ENCODE measurements at regions not wholly inside any gene's neighbourhood (a gene's known extent, or its start where the extent isn't known, plus 50 kb on each side); places are given as distances from the start of the nearest gene placed in this dataset.

DNA sequence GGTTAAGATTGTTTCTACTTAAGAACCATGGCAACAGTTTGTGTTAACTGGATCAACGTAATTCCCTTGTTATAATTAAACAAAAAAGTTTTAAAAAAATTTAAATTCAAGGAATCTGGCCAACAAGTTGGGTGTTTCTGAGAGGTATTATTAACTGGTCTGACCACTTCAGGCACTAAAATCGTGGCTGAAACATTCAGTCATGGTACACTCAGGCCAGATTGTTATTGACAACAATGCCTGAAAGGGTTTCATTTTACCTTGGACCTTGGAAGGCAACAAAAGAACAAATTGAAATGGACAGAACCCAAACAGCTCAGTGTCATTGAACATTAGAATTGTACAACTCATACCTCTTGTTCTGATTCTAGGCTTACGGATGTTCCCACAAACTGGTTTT, 103.3 kb upstream of the ARMC3 start:
- TF ChIP-seq, protein P1, sequence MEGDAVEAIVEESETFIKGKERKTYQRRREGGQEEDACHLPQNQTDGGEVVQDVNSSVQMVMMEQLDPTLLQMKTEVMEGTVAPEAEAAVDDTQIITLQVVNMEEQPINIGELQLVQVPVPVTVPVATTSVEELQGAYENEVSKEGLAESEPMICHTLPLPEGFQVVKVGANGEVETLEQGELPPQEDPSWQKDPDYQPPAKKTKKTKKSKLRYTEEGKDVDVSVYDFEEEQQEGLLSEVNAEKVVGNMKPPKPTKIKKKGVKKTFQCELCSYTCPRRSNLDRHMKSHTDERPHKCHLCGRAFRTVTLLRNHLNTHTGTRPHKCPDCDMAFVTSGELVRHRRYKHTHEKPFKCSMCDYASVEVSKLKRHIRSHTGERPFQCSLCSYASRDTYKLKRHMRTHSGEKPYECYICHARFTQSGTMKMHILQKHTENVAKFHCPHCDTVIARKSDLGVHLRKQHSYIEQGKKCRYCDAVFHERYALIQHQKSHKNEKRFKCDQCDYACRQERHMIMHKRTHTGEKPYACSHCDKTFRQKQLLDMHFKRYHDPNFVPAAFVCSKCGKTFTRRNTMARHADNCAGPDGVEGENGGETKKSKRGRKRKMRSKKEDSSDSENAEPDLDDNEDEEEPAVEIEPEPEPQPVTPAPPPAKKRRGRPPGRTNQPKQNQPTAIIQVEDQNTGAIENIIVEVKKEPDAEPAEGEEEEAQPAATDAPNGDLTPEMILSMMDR (IDR thresholded peaks at IDR 0.05; ENCODE audit: poor library complexity, severe bottlenecking), result no peak
- TF ChIP-seq POLR2AphosphoS5 (IDR thresholded peaks at IDR 0.05) (no peak), RAD21 (conservative IDR thresholded peaks at IDR 0.05) (no peak), MXI1 (conservative IDR thresholded peaks at IDR 0.05; ENCODE audit: poor library complexity, severe bottlenecking) (no peak), TAF1 (IDR thresholded peaks at IDR 0.05; ENCODE audit: low read depth) (no peak), SMC3 (conservative IDR thresholded peaks at IDR 0.05; ENCODE audit: poor library complexity) (no peak), EZH2 (IDR thresholded peaks at IDR 0.05; ENCODE audit: borderline replicate concordance, insufficient read depth, low read length, poor library complexity, severe bottlenecking) (no peak), EP300 (conservative IDR thresholded peaks at IDR 0.05; ENCODE audit: poor library complexity, severe bottlenecking) (no peak)
- TF ChIP-seq, protein P2, sequence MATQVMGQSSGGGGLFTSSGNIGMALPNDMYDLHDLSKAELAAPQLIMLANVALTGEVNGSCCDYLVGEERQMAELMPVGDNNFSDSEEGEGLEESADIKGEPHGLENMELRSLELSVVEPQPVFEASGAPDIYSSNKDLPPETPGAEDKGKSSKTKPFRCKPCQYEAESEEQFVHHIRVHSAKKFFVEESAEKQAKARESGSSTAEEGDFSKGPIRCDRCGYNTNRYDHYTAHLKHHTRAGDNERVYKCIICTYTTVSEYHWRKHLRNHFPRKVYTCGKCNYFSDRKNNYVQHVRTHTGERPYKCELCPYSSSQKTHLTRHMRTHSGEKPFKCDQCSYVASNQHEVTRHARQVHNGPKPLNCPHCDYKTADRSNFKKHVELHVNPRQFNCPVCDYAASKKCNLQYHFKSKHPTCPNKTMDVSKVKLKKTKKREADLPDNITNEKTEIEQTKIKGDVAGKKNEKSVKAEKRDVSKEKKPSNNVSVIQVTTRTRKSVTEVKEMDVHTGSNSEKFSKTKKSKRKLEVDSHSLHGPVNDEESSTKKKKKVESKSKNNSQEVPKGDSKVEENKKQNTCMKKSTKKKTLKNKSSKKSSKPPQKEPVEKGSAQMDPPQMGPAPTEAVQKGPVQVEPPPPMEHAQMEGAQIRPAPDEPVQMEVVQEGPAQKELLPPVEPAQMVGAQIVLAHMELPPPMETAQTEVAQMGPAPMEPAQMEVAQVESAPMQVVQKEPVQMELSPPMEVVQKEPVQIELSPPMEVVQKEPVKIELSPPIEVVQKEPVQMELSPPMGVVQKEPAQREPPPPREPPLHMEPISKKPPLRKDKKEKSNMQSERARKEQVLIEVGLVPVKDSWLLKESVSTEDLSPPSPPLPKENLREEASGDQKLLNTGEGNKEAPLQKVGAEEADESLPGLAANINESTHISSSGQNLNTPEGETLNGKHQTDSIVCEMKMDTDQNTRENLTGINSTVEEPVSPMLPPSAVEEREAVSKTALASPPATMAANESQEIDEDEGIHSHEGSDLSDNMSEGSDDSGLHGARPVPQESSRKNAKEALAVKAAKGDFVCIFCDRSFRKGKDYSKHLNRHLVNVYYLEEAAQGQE (IDR thresholded peaks at IDR 0.05; ENCODE audit: borderline replicate concordance), result no peak
